WTC11 (cell line): ENCODE measurements at regions not wholly inside any gene's neighbourhood (a gene's known extent, or its start where the extent isn't known, plus 50 kb on each side); places are given as distances from the start of the nearest gene placed in this dataset.

ENCODE experiments used
- ATAC-seq: fragments of 200-7000 bp; cut with Tn5 transposase; 2 replicates; pipeline ENCODE4 v1.10.0; 2021; ENCODE audit warnings: mild to moderate bottlenecking, moderate library complexity
- CTCF ChIA-PET: fragments of 300-600 bp; sonication (Branson Sonifier 250); formaldehyde crosslinking; loops from one replicate; lab custom pipeline; 2021; ENCODE audit warnings: antibody characterized with exemption; lab: Charles Lee
- POLR2A ChIA-PET: fragments of 350-600 bp; sonication (Branson Sonifier 250); formaldehyde crosslinking; loops from one replicate; lab custom pipeline; 2021; ENCODE audit warnings: antibody characterized with exemption; lab: Charles Lee
- DNase-seq: peaks from one replicate; pipeline ENCODE4 v3.0.0; 2021; ENCODE audit warnings: low spot score
- H3K27ac Mint-ChIP-seq: 2 replicates; pipeline ENCODE4 v1.8.0; 2021; ENCODE audit warnings: mixed read lengths
- H3K27me3 Mint-ChIP-seq: 2 replicates; pipeline ENCODE4 v1.8.0; 2021; ENCODE audit warnings: low read depth, mild to moderate bottlenecking, moderate library complexity, mixed read lengths
- H3K36me3 Mint-ChIP-seq: 2 replicates; pipeline ENCODE4 v1.8.0; 2021; ENCODE audit warnings: mixed read lengths
- H3K4me1 Mint-ChIP-seq: 2 replicates; pipeline ENCODE4 v1.8.0; 2022; ENCODE audit warnings: mixed read lengths
- H3K4me3 Mint-ChIP-seq: 2 replicates; pipeline ENCODE4 v1.8.0; 2021; ENCODE audit warnings: mild to moderate bottlenecking, moderate library complexity, mixed read lengths
- H3K9me3 Mint-ChIP-seq: 2 replicates; pipeline ENCODE4 v1.8.0; 2021; ENCODE audit warnings: mixed read lengths
- ARID4B ChIP-seq: sonication (generic); formaldehyde crosslinking; IDR thresholded peaks from 2 replicates; pipeline ENCODE4 v1.8.0; 2023; ENCODE audit warnings: missing genetic modification reagents, mild to moderate bottlenecking, borderline replicate concordance
- CTCF ChIP-seq: fragments of 200-600 bp; IDR thresholded peaks from 2 replicates; pipeline ENCODE4 v1.8.0; 2022; ENCODE audit warnings: antibody characterized with exemption
- ELF4 ChIP-seq: sonication (generic); formaldehyde crosslinking; IDR thresholded peaks from 2 replicates; pipeline ENCODE4 v1.8.1; 2022; ENCODE audit warnings: low read depth, mild to moderate bottlenecking, moderate library complexity, missing genetic modification reagents
- HMGA2 ChIP-seq: fragments of 250-450 bp; sonication (Bioruptor Pico); IDR thresholded peaks from 2 replicates; pipeline ENCODE4 v1.4.0; 2021; ENCODE audit warnings: mild to moderate bottlenecking, moderate library complexity
- KAT7 ChIP-seq: sonication (generic); formaldehyde crosslinking; IDR thresholded peaks from 2 replicates; pipeline ENCODE4 v1.8.1; 2023; ENCODE audit warnings: missing genetic modification reagents, mild to moderate bottlenecking, borderline replicate concordance
- MYBL2 ChIP-seq: sonication (generic); formaldehyde crosslinking; IDR thresholded peaks from 2 replicates; pipeline ENCODE4 v1.8.1; 2023; ENCODE audit warnings: mild to moderate bottlenecking, moderate library complexity, missing genetic modification reagents
- NR1H2 ChIP-seq: sonication (generic); formaldehyde crosslinking; IDR thresholded peaks from 2 replicates; pipeline ENCODE4 v1.9.0; 2021; ENCODE audit warnings: mild to moderate bottlenecking, moderate library complexity, missing genetic modification reagents
- SOX15 ChIP-seq: fragments of 250-450 bp; sonication (Bioruptor Pico); IDR thresholded peaks from 2 replicates; pipeline ENCODE4 v1.9.0; 2021; ENCODE audit warnings: mild to moderate bottlenecking
- TEAD1 ChIP-seq: sonication (generic); formaldehyde crosslinking; IDR thresholded peaks from 2 replicates; pipeline ENCODE4 v1.8.0; 2022; ENCODE audit warnings: mild to moderate bottlenecking, missing genetic modification reagents
- ZNF121 ChIP-seq: sonication (generic); formaldehyde crosslinking; IDR thresholded peaks from 2 replicates; pipeline ENCODE4 v1.8.0; 2023; ENCODE audit warnings: missing genetic modification reagents
- ZNF317 ChIP-seq: sonication (generic); formaldehyde crosslinking; IDR thresholded peaks from 2 replicates; pipeline ENCODE4 v1.8.1; 2023; ENCODE audit warnings: low read depth, mild to moderate bottlenecking, moderate library complexity, missing genetic modification reagents, borderline replicate concordance
- ZNF396 ChIP-seq: fragments of 250-450 bp; sonication (Bioruptor Pico); IDR thresholded peaks from 2 replicates; pipeline ENCODE4 v1.8.0; 2021; ENCODE audit warnings: mild to moderate bottlenecking, moderate library complexity, borderline replicate concordance
- ZNF425 ChIP-seq: fragments of 250-450 bp; sonication (Bioruptor Pico); conservative IDR thresholded peaks from 2 replicates; pipeline ENCODE4 v1.9.0; 2021; ENCODE audit warnings: mild to moderate bottlenecking
- ZNF532 ChIP-seq: fragments of 250-450 bp; sonication (Bioruptor Pico); IDR thresholded peaks from 2 replicates; pipeline ENCODE4 v1.9.0; 2021; ENCODE audit warnings: mild to moderate bottlenecking, borderline replicate concordance
- TF ChIP-seq, protein P1 (sequence below): sonication (generic); formaldehyde crosslinking; IDR thresholded peaks from 2 replicates; pipeline ENCODE4 v1.8.1; 2023; ENCODE audit warnings: mild to moderate bottlenecking, missing genetic modification reagents
- TF ChIP-seq, protein P2 (sequence below): sonication (generic); formaldehyde crosslinking; IDR thresholded peaks from 2 replicates; pipeline ENCODE4 v1.8.0; 2022; ENCODE audit warnings: mild to moderate bottlenecking, missing genetic modification reagents

- TF ChIP-seq, protein P1, sequence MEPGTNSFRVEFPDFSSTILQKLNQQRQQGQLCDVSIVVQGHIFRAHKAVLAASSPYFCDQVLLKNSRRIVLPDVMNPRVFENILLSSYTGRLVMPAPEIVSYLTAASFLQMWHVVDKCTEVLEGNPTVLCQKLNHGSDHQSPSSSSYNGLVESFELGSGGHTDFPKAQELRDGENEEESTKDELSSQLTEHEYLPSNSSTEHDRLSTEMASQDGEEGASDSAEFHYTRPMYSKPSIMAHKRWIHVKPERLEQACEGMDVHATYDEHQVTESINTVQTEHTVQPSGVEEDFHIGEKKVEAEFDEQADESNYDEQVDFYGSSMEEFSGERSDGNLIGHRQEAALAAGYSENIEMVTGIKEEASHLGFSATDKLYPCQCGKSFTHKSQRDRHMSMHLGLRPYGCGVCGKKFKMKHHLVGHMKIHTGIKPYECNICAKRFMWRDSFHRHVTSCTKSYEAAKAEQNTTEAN = no peak
Measured at GRCh38 chrX:109873983-109874382, 128.9 kb upstream of the TMEM164 start (continued).

DNA sequence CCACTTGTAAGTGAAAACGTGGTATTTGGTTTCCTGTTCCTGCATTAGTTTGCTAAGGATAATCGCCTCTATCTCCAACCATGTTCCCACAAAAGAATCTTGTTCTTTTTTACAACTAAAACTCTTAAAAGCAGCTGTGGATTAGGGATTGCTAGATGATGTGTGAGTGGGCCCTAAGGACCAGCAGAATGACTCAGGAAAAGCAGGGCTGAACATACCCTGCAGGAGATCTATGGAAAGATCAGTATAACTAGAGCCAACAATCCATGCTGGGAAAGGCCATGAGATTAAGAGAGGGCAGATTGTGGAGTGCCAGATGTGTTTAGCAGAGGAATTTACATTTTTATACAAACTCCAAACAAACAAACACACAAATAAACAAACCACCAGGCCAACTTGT, 128.4 kb upstream of the TMEM164 start:
- no peak overlapping the region for H3K27ac Mint-ChIP-seq
- H3K9me3 Mint-ChIP-seq = peaks cover 5% of the 10 kb centered on the region
- no peaks in the 10 kb centered on the region for H3K36me3 Mint-ChIP-seq
- H3K4me1 Mint-ChIP-seq = no peaks in the 10 kb centered on the region
- no peaks in the 10 kb centered on the region; the same call in 1 of the 2 replicates for H3K27me3 Mint-ChIP-seq
- no peak for TF ChIP-seq HMGA2
- TF ChIP-seq ZNF317 (CRISPR knock-in tag) = no peak
- no peak for TF ChIP-seq ELF4
- TF ChIP-seq, protein P2, sequence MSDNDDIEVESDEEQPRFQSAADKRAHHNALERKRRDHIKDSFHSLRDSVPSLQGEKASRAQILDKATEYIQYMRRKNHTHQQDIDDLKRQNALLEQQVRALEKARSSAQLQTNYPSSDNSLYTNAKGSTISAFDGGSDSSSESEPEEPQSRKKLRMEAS = no peak
- TF ChIP-seq KAT7 = no peak
- no peak for TF ChIP-seq TEAD1 (CRISPR knock-in tag)
- no peak for TF ChIP-seq ZNF396 (CRISPR knock-in tag)
- no peak for TF ChIP-seq ZNF532 (CRISPR knock-in tag)
- no peak for TF ChIP-seq ZNF121 (CRISPR knock-in tag)
- TF ChIP-seq ZNF425 = no peak
- no peak for TF ChIP-seq MYBL2 (CRISPR knock-in tag)
- no peak for TF ChIP-seq NR1H2
- no peak for TF ChIP-seq CTCF
- no peak for TF ChIP-seq ARID4B (CRISPR knock-in tag)
- no peak for TF ChIP-seq SOX15
- no peak overlapping the region for H3K4me3 Mint-ChIP-seq
- DNase-seq (no peak), ATAC-seq (no peak)
- ChIA-PET CTCF (interaction anchor here (0.9 kb wide), 1 partner anchor 17 kb away, joined by 4 read pairs; no protein-coding TSS in a partner anchor), POLR2A (no interaction called here)
